Heart right ventricle (tissue), 16 donors: ENCODE measurements at regions not wholly inside any gene's neighbourhood (a gene's known extent, or its start where the extent isn't known, plus 50 kb on each side); places are given as distances from the start of the nearest gene placed in this dataset.
A peak's percentile ranks its signal among the peaks of the same experiment; 100 is the strongest.
"Not testable (repeated sequence)": the region's sequence is repeated elsewhere in the genome, so short reads cannot be mapped to it uniquely, and the experiment has no call there.

Experiments used
- ATAC-seq, 8 donors: fragments of 200-7000 bp; cut with Tn5 transposase; one replicate each; pipeline ENCODE4 v1.9.1; 2020; ENCODE audit warnings: mild to moderate bottlenecking in 8 of 8, moderate library complexity in 8 of 8, moderate number of reproducible peaks in 1 of 8
- DNase-seq, 2 donors: peaks; one replicate each; pipeline ENCODE4 v3.0.0-alpha.2; 2020
- H3K27ac ChIP-seq, 10 donors: fragments of 200-600 bp; sonication (generic) in 2 of 10; one replicate each; pipeline versions ENCODE4 v1.5.0 to v1.8.0; 2020 to 2022; ENCODE audit warnings: mild to moderate bottlenecking in 3 of 10
- H3K27me3 ChIP-seq, 7 donors: fragments of 200-600 bp; one replicate each; pipeline ENCODE4 v1.8.0; 2021 to 2022; ENCODE audit warnings: mild to moderate bottlenecking in 2 of 7
- H3K36me3 ChIP-seq, 9 donors: fragments of 200-600 bp; sonication (generic) in 1 of 9; one replicate each; pipeline versions ENCODE4 v1.5.0 to v1.8.0; 2020 to 2022; ENCODE audit warnings: mild to moderate bottlenecking in 2 of 9
- H3K4me1 ChIP-seq, 9 donors: fragments of 200-600 bp; sonication (generic) in 1 of 9; one replicate each; pipeline versions ENCODE4 v1.5.0 to v1.8.0; 2020 to 2022; ENCODE audit warnings: mild to moderate bottlenecking in 4 of 9
- H3K4me3 ChIP-seq, 10 donors: fragments of 200-600 bp; sonication (generic) in 2 of 10; one replicate each; pipeline versions ENCODE4 v1.5.0 to v1.8.0; 2020 to 2022; ENCODE audit warnings: mild to moderate bottlenecking in 7 of 10, moderate library complexity in 2 of 10
- H3K9me3 ChIP-seq, 11 donors: fragments of 200-600 bp in 10 of 11; sonication (generic) in 2 of 11; one replicate each; pipeline versions ENCODE4 v1.5.0 to v1.8.0; 2013 to 2022; ENCODE audit warnings: mild to moderate bottlenecking in 2 of 11, control low read depth in 1 of 11, moderate library complexity in 1 of 11
- WGBS, 2 donors: extraction: QIAGEN DNeasy Blood & Tissue Kit; methylation state at CpG; one replicate each; pipeline ENCODE4 v1.1.7; 2013; ENCODE audit warnings: inconsistent platforms in 1 of 2; 5-methylcytosine and 5-hydroxymethylcytosine counted together
- intact Hi-C, 10 donors: fragments of 100-400 bp; cut with DNase I; formaldehyde crosslinking; loops; one replicate each; pipeline versions ENCODE4 v1.11.1 to v1.14.2; 2022
- donor health status: Arrhythmogenic right ventricular cardiomyopathy.
- donor health status: ischemic (EF 13 %, LVEDD 7.1; RV severe dilation, severe dysfunction).
- donor health status: healthy with polysubstance abuse.
- donor health status: DM: no; HTN: yes; CAD: no.
- donor health status: DM: no; HTN: no; CAD: no.
- donor health status: ischemic (EF 25% LVEDD 6.9; RV normal size, moderate dysfunction).
- donor health status: ischemic (EF 25% LVEDD 5.7; RV mildly dilated, moderate dysfunction).
- donor health status: healthy.
- donor health status: DM: yes; HTN: yes; CAD: no.
- donor health status: Ischemic cardiomyopathy.
- donor health status: ischemic (EF 35%, LVEDD 5.7; RV mildly dilated, moderate dysfunction).
- donor health status: nonischemic (EF 11% LVEDD 7.7; RV severe dilation, severe dysfunction).
- donor health status: DM: yes; HTN: yes; CAD: no.
- donor health status: PGD.
- donor health status: ischemic (EF 29% LVEDD 5.4; RV normal size, mild dysfunction).
- donor health status: nonischemic (EF 23%, LVEDD 6.1; RV moderate dilation, normal function).

- H3K4me3 ChIP-seq, DNase-seq, H3K27ac ChIP-seq, H3K4me1 ChIP-seq, H3K36me3 ChIP-seq, intact Hi-C loops: not testable (repeated sequence)
- Histone ChIP-seq H3K27me3 (peaks cover 0 to 17% (median 4%) of the 10 kb centered on the region in 7 donors), H3K9me3 (peaks cover 0 to 87% (median 19%) of the 10 kb centered on the region in 11 donors)
- 37 to 40% methylated on average over 3 of the region's 3 CpGs for WGBS, 2 donors
- ATAC-seq: peak in 1 of 8 donors; percentile 35
These were observed 176.2 kb upstream of the TPTE start for GRCh38 chr21:10345178-10345612.

- H3K36me3 ChIP-seq, H3K4me3 ChIP-seq, H3K27ac ChIP-seq, H3K4me1 ChIP-seq, DNase-seq, intact Hi-C loops: not testable (repeated sequence)
- 43 to 56% methylated on average over 4 of the region's 5 CpGs for WGBS, 2 donors
- Histone ChIP-seq H3K27me3 (peaks cover 0 to 17% (median 4%) of the 10 kb centered on the region in 7 donors), H3K9me3 (peaks cover 0 to 86% (median 24%) of the 10 kb centered on the region in 11 donors)
- ATAC-seq: peak in 2 of 8 donors; percentile 1 to 11
These were observed 175.1 kb upstream of the TPTE start for GRCh38 chr21:10346249-10346648.

- not testable (repeated sequence) for DNase-seq, H3K4me3 ChIP-seq
- peaks cover 0 to 86% (median 27%) of the 10 kb centered on the region in 11 donors for H3K9me3 ChIP-seq
These were observed 174.3 kb upstream of the TPTE start for GRCh38 chr21:10346933-10347615.

GRCh38 chr21:10347675-10348074, 173.7 kb upstream of the TPTE start:
- H3K36me3 ChIP-seq, intact Hi-C loops, H3K27ac ChIP-seq, DNase-seq, H3K4me1 ChIP-seq, H3K4me3 ChIP-seq: not testable (repeated sequence)
- H3K27me3 ChIP-seq: peaks cover 0 to 17% (median 4%) of the 10 kb centered on the region in 7 donors
- WGBS, 2 donors: 66 to 72% methylated on average over 7 of the region's 7 CpGs
- H3K9me3 ChIP-seq: peaks cover 0 to 89% (median 30%) of the 10 kb centered on the region in 11 donors
- peak in 6 of 8 donors; percentile 11 to 41 (median 26) for ATAC-seq

More at GRCh38 chr21:10346933-10347615, 174.3 kb upstream of the TPTE start:
- WGBS, 2 donors: 58 to 64% methylated on average over 3 of the region's 3 CpGs
- H3K36me3 ChIP-seq, intact Hi-C loops, H3K4me1 ChIP-seq, H3K27ac ChIP-seq: not testable (repeated sequence)
- peaks cover 0 to 17% (median 4%) of the 10 kb centered on the region in 7 donors for H3K27me3 ChIP-seq
- ATAC-seq: peak in 5 of 8 donors; percentile 1 to 21 (median 6)

- Histone ChIP-seq H3K9me3 (peaks cover 0 to 91% (median 33%) of the 10 kb centered on the region in 11 donors), H3K27me3 (peaks cover 0 to 17% (median 4%) of the 10 kb centered on the region in 7 donors)
- H3K27ac ChIP-seq, intact Hi-C loops, H3K4me1 ChIP-seq, H3K36me3 ChIP-seq, DNase-seq, H3K4me3 ChIP-seq: not testable (repeated sequence)
- peak in 1 of 8 donors; percentile 5 for ATAC-seq
- 27 to 33% methylated on average over 3 of the region's 3 CpGs for WGBS, 2 donors
These were observed 173.2 kb upstream of the TPTE start for GRCh38 chr21:10348150-10348549.

GRCh38 chr21:10354851-10355578, 166.4 kb upstream of the TPTE start:
- WGBS, 2 donors: 27 to 33% methylated on average over 5 of the region's 5 CpGs
- H3K27ac ChIP-seq, DNase-seq, H3K4me3 ChIP-seq, H3K4me1 ChIP-seq, intact Hi-C loops, H3K36me3 ChIP-seq, H3K27me3 ChIP-seq: not testable (repeated sequence)
- peaks cover 0 to 92% (median 34%) of the 10 kb centered on the region in 11 donors for H3K9me3 ChIP-seq
- ATAC-seq: peak in 3 of 8 donors; percentile 20 to 57 (median 20)

GRCh38 chr21:10359120-10359519, 162.3 kb upstream of the TPTE start:
- H3K27ac ChIP-seq, ATAC-seq, H3K36me3 ChIP-seq, DNase-seq, H3K4me3 ChIP-seq, intact Hi-C loops, H3K27me3 ChIP-seq, H3K4me1 ChIP-seq: not testable (repeated sequence)
- peaks cover 0 to 91% (median 11%) of the 10 kb centered on the region in 11 donors for H3K9me3 ChIP-seq
- WGBS, 2 donors: 70 to 73% methylated on average over 2 of the region's 2 CpGs

GRCh38 chr21:10359911-10360310, 161.5 kb upstream of the TPTE start:
- 46 to 50% methylated on average over 4 of the region's 4 CpGs for WGBS, 2 donors
- not testable (repeated sequence) for ATAC-seq

GRCh38 chr21:10361214-10361736, 160.1 kb upstream of the TPTE start:
- H3K27me3 ChIP-seq, H3K4me3 ChIP-seq, H3K27ac ChIP-seq, H3K36me3 ChIP-seq, intact Hi-C loops, H3K4me1 ChIP-seq, DNase-seq: not testable (repeated sequence)
- WGBS, 2 donors: 30 to 37% methylated on average over 2 of the region's 3 CpGs
- peaks cover 0 to 75% (median 3%) of the 10 kb centered on the region in 11 donors for H3K9me3 ChIP-seq
- peak in 5 of 8 donors; percentile 6 to 29 (median 15) for ATAC-seq

More at GRCh38 chr21:10359911-10360310, 161.5 kb upstream of the TPTE start:
- H3K27me3 ChIP-seq, H3K27ac ChIP-seq, DNase-seq, intact Hi-C loops, H3K4me1 ChIP-seq, H3K4me3 ChIP-seq, H3K36me3 ChIP-seq: not testable (repeated sequence)
- peaks cover 0 to 84% (median 7%) of the 10 kb centered on the region in 11 donors for H3K9me3 ChIP-seq

GRCh38 chr21:10362816-10363215, 158.6 kb upstream of the TPTE start:
- H3K27me3 ChIP-seq, DNase-seq, H3K36me3 ChIP-seq, H3K27ac ChIP-seq, intact Hi-C loops, ATAC-seq, H3K4me1 ChIP-seq, H3K4me3 ChIP-seq: not testable (repeated sequence)
- peaks cover 0 to 60% (median 0%) of the 10 kb centered on the region in 11 donors for H3K9me3 ChIP-seq
- WGBS, 2 donors: 55 to 59% methylated on average over 9 of the region's 9 CpGs

GRCh38 chr21:10363321-10363720, 158.1 kb upstream of the TPTE start:
- H3K36me3 ChIP-seq, H3K4me1 ChIP-seq, DNase-seq, ATAC-seq, H3K27me3 ChIP-seq, H3K4me3 ChIP-seq, H3K27ac ChIP-seq, intact Hi-C loops: not testable (repeated sequence)
- peaks cover 0 to 58% (median 0%) of the 10 kb centered on the region in 11 donors for H3K9me3 ChIP-seq
